ENCODE measurements at regions not wholly inside any gene's neighbourhood (a gene's known extent, or its start where the extent isn't known, plus 50 kb on each side); places are given as distances from the start of the nearest gene placed in this dataset.

GRCh38 chr6:74585753-74586152 is 620.1 kb downstream of the COL12A1 start:
- TF ChIP-seq, protein P1, sequence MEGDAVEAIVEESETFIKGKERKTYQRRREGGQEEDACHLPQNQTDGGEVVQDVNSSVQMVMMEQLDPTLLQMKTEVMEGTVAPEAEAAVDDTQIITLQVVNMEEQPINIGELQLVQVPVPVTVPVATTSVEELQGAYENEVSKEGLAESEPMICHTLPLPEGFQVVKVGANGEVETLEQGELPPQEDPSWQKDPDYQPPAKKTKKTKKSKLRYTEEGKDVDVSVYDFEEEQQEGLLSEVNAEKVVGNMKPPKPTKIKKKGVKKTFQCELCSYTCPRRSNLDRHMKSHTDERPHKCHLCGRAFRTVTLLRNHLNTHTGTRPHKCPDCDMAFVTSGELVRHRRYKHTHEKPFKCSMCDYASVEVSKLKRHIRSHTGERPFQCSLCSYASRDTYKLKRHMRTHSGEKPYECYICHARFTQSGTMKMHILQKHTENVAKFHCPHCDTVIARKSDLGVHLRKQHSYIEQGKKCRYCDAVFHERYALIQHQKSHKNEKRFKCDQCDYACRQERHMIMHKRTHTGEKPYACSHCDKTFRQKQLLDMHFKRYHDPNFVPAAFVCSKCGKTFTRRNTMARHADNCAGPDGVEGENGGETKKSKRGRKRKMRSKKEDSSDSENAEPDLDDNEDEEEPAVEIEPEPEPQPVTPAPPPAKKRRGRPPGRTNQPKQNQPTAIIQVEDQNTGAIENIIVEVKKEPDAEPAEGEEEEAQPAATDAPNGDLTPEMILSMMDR (IDR thresholded peaks at IDR 0.05), result no peak
- TF ChIP-seq POLR2AphosphoS5 (IDR thresholded peaks at IDR 0.05), result no peak
